HG02840 (cell line): ENCODE measurements at regions not wholly inside any gene's neighbourhood (a gene's known extent, or its start where the extent isn't known, plus 50 kb on each side); places are given as distances from the start of the nearest gene placed in this dataset.

ENCODE experiments used
- ATAC-seq: cut with Tn5 transposase; IDR thresholded peaks from one replicate; pipeline ENCODE4 v1.9.1; 2021; ENCODE audit warnings: mild to moderate bottlenecking, moderate library complexity, moderate number of reproducible peaks; ENCODE audit not compliant: unreplicated experiment, low FRiP score

GRCh38 chr20:48261398-48261910 lies 476.2 kb upstream of the SULF2 start:
- no peak for ATAC-seq

- ATAC-seq = no peak
Measured at GRCh38 chr20:48260129-48260756, 475.0 kb upstream of the SULF2 start.

GRCh38 chr20:48259456-48259855 lies 474.2 kb upstream of the SULF2 start:
- ATAC-seq = no peak

- ATAC-seq = no peak
Measured at GRCh38 chr20:48257833-48258232, 472.6 kb upstream of the SULF2 start.

GRCh38 chr20:48247961-48248360 lies 462.7 kb upstream of the SULF2 start:
- no peak for ATAC-seq

- no peak for ATAC-seq
Measured at GRCh38 chr20:48246061-48246790, 460.9 kb upstream of the SULF2 start.

- no peak for ATAC-seq
Measured at GRCh38 chr20:48242623-48243022, 457.3 kb upstream of the SULF2 start.

GRCh38 chr20:48241482-48241881 lies 456.2 kb upstream of the SULF2 start:
- ATAC-seq = no peak

GRCh38 chr20:48238781-48239180 lies 453.5 kb upstream of the SULF2 start:
- ATAC-seq = no peak

- no peak for ATAC-seq
Measured at GRCh38 chr20:48238326-48238725, 453.0 kb upstream of the SULF2 start.

- ATAC-seq = no peak
Measured at GRCh38 chr20:48236000-48236970, 451.0 kb upstream of the SULF2 start.

- no peak for ATAC-seq
Measured at GRCh38 chr20:48234951-48235350, 449.7 kb upstream of the SULF2 start.

GRCh38 chr20:48231253-48231930 lies 446.1 kb upstream of the SULF2 start:
- ATAC-seq = no peak

- ATAC-seq = no peak
Measured at GRCh38 chr20:48230216-48230615, 444.9 kb upstream of the SULF2 start.

GRCh38 chr20:48227381-48227780 lies 442.1 kb upstream of the SULF2 start:
- ATAC-seq = no peak

- ATAC-seq = no peak
Measured at GRCh38 chr20:48226642-48227041, 441.4 kb upstream of the SULF2 start.

- no peak for ATAC-seq
Measured at GRCh38 chr20:48224533-48225050, 439.3 kb upstream of the SULF2 start.

- ATAC-seq = no peak
Measured at GRCh38 chr20:48223715-48224114, 438.4 kb upstream of the SULF2 start.

GRCh38 chr20:48222595-48223180 lies 437.4 kb upstream of the SULF2 start:
- ATAC-seq = no peak
